Posterior cingulate gyrus (tissue), 11 donors: ENCODE measurements at regions not wholly inside any gene's neighbourhood (a gene's known extent, or its start where the extent isn't known, plus 50 kb on each side); places are given as distances from the start of the nearest gene placed in this dataset.

ENCODE experiments used
- DNase-seq, 10 donors: peaks; one replicate each; pipeline versions ENCODE4 v3.0.0 to v3.0.0-alpha.2; 2020 to 2021; ENCODE audit warnings: mixed read lengths in 3 of 10
- intact Hi-C: fragments of 100-400 bp; cut with DNase I; formaldehyde crosslinking; loops from one replicate; pipeline ENCODE4 v1.15.1; 2023

DNA sequence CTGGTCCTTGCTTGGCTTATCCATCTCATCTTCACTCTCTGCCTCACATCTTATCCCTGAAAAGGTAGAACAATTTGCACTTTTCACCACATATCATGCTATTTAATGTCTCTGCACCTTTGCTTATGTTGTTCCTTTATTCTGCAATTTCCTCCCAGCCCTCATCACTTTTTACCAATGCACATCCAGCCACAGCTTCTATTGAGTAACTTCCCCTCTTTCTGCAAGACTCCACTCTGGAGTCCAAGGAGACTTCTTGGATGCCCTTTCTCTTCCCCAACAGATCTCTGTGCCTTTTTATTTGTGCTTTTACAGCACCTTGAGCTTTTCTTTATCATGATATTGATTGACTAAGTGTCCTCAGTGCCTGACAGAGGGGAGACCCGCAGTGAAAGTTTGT, 797.1 kb downstream of the VRK1 start:
- DNase-seq: no peak
- intact Hi-C loops: no loop called here

DNA sequence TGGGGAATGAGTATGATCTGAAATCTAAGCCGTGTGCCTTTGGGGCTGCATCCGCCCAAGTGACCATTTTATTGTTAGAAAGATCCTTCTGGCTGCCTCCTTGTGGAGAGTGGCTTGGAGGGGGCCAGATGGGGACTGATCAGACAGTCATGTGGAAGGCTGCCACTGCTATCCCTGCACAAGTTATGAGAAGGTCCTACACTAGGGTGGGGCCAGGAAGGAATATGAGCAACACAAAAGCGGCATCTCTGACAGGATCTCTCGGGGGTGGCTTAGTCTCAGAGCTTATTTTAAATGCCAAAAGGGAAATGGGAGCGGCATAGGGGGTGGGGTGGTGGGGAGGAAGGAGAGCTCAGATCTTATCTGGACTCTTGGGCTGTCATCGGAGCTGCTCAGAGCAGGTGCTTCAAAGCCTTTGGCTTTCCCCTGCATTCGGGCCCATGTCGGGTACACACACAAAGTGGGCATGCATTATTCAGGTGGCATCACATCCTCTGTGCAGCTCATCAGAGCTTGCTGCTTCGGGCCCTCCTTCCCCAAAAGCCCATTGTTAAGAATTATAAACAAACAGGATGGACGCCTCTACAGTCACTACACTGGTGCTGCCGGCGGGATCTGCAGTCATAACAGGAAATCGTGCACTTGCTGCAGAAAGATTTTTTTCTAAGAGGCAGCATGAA, 805.4 kb downstream of the VRK1 start:
- DNase-seq: peak in 1 of 10 donors; percentile 57
- intact Hi-C loops: no loop called here

DNA sequence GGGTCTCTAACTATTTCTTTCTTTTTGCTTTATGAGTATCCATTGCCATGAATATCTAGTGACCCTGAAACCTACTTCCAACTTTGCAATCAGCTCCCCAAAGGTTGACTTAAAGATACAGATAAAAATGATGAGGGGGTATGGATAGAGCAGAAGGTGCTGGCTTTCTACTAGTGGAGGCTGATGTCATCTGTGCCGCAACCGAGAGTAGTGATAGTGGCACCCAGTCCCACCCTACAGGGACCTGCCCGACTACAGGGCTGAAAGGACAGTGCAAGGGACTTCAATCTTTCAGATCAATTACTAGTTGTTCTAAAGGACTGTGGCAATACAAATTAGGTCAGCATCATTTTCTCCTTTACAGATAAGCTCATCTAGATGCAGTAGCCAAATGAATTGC, 806.0 kb downstream of the VRK1 start:
- intact Hi-C loops: no loop called here
- DNase-seq: no peak

DNA sequence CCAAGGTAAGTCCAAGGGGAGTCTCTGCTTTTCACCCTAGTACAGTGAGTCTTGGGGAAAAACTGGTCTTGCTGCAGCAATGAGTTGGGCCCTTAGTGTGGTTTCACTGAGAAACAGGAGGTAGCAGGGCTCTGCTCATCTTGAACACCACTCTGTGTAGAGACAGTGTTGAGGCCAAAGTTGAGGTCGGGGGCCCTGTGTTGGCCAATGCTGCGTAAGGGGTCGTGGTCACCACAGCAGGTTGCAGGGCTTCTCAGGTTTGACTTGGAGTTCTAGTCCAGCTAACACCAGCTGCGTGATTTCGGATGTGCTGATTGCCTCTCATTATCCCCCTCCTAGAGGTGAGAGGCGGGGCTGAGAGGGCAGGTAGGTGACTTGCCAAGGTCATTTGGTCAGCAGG, 807.5 kb downstream of the VRK1 start:
- no peak for DNase-seq
- intact Hi-C loops: no loop called here

DNA sequence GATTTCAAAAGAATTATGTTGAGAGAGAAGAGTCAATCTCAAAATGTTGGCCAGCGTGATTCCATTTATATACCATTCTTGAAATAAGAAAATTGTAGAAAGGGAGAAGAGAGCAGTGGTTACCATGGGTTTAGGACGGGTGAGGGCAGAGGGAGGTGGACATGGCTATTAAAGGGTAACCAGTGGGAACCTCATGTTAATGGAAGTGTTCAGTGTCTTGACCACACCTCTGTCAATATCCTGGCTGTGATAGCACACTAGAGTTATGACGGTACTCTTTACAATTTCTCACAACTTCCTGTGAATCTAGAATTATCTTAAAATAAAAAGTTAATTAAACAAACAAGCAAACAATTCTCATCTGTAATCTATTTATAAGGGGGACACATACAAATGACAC, 821.2 kb downstream of the VRK1 start:
- DNase-seq: no peak
- intact Hi-C loops: no loop called here

DNA sequence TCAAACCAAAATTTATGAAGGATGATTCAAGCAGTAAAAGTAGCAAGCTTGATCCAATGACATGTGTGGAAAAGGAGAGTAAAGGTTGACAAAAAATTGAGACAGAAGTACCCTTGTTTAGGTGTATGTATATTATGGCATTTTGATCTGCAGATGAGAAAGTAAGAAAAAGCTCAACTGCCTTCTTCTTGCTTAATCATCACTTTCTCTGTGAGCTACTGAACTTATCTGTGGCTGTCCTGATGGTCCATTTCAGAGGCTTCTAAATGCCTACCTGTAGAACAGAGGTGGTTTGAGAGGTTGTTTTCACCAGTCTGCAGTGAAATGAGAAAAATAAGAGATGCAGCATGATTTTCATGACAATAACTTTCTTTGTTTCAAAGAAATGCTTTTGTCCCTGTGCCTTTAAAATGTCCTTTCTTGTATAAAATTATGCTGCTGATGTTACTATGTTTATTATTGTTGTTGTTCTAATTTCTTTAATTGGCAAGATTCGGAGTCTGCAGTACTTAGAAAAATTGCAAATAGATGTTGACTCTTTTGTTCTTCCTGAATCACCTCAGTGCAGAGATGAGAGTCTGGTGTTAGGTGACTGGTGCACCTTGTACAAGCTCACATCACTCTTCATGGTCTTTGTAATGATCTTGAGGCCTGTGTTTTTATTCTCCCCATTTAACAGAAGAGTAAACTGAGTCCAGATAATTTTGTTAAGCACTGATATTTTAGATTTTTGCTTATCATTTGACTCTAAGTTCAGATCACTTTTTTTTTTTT, 821.9 kb downstream of the VRK1 start:
- intact Hi-C loops: no loop called here
- DNase-seq: no peak

DNA sequence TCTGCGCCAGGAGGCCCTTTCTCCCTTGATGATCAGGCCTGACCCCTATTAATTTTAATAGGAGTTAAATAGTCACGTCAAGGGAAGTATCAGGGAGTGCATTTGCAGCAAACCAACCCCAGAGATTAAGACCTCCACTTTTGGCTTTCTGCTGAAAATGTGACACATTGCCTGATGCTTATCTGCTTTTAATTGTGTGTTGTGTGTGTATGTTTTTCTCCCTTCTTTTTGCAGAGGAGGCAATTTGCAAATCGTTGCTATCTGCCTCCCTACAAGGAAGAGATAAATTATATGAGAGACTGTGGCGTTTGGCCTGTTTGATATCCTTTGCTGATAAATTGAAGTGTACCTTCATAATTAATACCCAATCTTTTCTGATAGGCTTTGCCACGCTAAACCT, 822.9 kb downstream of the VRK1 start:
- no peak for DNase-seq
- intact Hi-C loops: no loop called here

DNA sequence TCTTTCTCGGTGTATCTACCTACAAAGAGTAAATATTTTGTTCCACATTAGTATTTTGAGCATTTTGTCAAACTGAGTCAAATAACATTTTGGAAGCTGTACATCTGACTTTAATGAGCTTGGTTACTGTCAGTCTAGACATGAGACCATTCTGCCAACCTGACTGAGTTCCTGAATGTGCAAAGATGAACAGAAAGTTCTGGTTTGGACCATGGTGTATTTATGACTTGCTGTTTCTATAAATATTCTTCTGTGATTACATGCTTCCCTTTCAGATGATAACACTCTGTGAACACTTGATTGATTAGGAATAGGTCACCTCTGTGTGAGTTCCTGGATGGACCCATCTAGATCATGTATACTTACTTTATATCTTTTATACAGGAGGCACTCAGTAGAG, 827.8 kb downstream of the VRK1 start:
- intact Hi-C loops: no loop called here
- DNase-seq: no peak

DNA sequence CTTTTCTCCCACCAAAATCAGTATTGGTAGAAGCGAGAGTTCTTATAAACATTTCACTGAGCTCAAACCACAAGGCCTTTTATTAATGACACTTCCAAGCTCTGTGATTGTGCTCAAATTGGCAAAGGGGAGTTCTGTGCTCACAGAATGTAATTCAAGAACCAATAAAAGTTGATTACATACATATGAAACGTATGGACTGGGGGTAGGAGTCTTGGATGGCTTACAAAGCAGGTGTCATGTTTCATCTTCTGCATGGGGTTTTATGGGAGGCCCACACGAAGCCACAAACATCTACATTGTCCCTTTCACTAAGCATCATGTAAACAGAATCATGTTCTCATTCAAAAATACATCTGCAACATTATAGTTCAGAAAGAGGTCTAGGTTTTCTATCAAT, 828.3 kb downstream of the VRK1 start:
- intact Hi-C loops: no loop called here
- no peak for DNase-seq

DNA sequence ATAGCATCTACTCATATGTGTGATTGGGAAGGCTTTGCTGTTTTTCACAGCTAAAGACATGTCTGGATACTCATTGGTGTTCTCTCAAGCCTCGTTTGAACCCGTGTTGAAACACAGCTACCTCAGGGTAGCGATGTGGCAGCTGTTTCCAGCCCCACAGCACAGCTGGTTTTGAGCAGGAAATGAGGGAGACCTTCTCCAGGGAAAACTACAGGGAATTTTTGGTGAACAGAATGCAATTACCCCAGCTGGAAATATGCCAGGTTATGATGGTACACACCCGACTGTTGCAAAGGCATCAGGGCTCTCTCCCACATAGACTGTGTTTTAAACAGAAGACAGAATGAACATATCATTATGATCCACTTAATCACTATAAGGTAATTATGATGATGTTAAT, 828.9 kb downstream of the VRK1 start:
- no peak for DNase-seq
- intact Hi-C loops: no loop called here

DNA sequence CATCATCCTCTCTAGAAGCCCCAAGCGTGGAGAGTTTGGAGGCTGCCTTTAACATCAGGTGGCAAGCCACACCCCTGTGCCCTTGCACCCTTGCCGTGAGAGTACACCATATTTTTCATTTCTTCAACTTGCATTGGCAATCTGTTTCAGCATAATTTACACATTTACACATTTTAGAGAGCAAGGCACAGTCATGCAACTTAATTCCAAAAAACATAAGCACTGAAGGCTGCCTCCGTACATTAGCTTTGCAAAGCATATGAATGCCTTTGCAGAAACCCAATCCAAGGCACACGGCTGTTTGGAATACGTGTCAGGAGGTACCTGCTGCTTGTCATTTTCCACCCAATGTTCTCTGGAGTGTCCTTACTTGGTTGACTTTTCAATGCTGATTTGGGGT, 833.1 kb downstream of the VRK1 start:
- intact Hi-C loops: no loop called here
- no peak for DNase-seq

DNA sequence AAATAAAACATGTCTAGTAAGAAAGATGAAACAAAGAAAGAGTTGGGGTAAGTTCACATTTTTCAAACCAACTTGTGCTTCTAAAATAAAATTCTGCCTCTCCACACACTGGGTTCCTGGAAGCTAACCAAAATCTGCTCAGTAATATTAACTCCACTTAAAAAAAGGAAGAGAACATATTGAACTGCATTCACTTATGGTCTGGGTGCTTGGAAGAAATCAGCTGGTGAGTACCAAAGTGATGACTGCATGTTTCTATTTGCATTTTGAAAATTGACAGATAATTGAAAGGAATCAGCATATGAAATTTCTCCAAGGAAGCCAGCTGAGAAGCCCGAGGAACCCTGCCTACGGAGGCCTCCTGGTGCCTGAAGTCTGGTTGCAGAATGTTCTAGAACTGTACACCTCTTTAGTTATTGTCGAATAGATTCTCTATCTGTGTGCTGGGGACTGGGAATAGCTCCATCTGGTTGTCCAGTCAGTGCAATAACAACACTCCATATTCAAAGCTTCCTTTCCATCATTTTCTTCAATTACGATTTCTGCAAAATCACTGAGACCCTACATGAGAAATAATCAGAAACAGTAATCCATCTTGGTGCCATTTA, 836.1 kb downstream of the VRK1 start:
- DNase-seq: no peak
- intact Hi-C loops: no loop called here

DNA sequence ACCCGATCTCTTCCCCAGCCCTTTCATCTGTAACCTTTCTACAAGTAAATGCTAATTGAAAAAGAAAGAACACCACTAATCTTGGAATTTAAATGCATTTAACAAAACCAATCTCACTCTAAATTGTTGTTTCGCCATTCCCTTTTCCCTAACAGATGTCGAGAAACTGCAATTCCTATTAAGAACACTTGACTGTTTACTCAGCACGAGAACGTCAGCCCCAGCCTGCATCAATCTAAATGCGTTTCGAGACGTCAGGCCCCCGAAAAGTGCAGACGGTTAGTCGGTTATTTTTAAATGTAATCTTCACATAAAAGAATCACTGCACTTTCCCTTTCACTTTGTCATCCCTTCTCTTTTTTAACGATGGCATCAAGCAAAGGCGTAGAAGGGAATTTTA, 837.6 kb downstream of the VRK1 start:
- DNase-seq: peak in 1 of 10 donors; percentile 69
- intact Hi-C loops: no loop called here

DNA sequence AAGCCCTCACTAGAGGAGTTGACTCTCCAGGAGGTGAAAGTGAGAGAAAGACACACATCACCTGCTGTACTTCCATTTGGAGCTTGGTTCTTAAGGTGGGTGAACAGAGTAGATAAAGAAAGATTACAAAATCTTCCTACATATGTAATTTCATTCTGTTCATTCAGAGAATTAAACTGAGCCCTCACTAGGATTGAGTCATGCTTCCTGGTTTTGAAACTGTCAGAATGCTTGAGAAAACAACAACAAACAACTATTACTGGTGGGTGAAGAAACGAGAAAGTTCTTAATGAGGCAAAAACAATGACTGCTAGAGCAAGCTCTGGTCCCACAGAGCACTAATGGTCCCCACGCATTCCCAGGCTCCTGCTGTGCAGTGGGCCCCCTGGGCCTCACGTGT, 841.7 kb downstream of the VRK1 start:
- intact Hi-C loops: no loop called here
- DNase-seq: no peak

DNA sequence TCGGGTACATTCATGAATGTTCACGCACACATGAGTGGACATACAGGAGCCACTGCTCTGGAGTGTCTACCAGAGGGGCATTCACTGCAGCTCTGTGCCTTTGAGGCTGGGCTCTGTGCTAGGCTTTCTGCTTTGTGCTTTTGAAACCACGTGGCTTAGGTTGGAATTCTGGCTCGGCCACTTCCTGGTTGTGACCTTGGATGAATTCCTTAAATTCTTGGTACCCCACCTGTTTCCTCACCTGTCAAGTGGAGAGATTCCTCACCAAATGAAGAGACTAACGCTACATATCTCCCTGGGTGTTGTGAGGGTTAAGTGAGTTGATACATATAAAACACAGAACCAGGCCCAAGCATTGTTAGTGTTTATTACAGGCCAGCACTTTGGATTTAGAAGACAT, 842.8 kb downstream of the VRK1 start:
- intact Hi-C loops: no loop called here
- DNase-seq: no peak

DNA sequence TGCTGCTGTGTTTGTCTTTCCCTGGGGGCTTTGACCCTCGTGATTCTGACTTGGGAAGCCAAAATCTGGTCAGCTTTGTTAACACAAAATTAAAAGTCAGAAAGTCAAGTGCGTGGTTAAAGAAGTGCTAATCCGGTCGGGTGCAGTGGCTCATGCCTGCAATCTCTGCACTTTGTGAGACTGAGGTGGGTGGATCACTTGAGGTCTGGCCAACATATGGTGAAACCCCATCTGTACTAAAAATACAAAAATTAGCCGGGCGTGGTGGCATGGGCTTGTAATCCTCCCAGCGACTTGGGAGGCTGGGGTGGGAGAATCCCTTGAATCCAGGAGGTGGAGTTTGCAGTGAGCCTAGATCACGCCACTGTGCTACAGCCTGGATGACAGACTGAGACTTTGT, 844.6 kb downstream of the VRK1 start:
- DNase-seq: no peak
- intact Hi-C loops: no loop called here

DNA sequence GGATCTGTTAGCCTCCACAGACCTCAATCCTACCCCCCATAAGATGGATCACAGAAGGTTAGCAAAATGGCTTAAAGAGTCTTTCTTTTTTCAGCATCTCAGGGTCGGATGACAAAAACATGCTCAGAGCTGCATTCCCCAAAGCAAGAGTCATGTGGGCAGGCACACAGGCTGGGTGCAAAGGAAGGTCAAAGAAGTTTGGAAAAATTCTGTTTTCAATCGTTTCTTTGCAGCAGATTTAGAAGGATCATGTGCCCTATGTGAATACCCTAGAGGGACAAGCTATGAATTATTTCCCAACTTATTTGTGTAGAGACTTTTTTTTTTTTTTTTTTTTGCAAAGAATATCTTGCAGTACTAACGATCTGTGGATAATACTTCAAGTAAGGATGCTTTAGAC, 845.4 kb downstream of the VRK1 start:
- intact Hi-C loops: no loop called here
- no peak for DNase-seq

DNA sequence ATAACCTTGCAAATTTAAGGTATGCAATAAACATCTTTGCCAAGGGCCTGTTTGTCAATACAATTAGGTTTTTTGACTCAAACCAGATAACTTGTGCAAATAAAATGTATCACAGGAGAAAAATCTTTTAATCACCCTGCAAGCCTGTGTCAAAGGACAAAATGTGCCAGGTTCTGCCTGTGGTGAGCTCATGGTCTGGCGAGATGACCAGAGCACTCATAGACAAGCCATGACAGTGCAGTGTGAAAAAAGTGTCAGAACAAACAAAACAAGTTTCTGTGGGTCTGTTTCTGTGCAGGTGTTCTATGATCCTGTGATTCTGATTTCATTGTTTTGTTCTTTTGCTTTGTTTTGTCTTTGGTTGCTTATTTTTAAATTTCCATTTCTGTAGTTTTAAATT, 847.2 kb downstream of the VRK1 start:
- no peak for DNase-seq
- intact Hi-C loops: no loop called here

DNA sequence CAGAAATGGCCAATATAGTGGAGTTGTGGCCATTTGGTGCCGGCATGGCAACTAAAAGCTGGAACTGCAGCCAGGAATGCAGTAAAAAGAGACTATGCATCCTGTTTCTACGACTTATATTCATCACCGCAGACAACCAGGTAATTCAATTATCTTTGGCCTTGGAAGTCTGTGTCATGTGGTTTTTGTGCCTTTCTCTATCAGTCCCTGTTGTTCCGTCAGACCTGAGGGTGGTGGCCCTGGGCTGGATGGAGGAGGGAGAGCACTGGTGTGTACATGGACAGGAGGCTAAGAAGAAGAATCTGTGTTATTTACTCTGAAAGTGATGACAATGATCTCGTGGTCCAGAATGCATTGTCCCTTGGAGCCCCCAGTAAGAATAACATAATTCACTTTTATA, 852.6 kb downstream of the VRK1 start:
- no peak for DNase-seq
- intact Hi-C loops: no loop called here

DNA sequence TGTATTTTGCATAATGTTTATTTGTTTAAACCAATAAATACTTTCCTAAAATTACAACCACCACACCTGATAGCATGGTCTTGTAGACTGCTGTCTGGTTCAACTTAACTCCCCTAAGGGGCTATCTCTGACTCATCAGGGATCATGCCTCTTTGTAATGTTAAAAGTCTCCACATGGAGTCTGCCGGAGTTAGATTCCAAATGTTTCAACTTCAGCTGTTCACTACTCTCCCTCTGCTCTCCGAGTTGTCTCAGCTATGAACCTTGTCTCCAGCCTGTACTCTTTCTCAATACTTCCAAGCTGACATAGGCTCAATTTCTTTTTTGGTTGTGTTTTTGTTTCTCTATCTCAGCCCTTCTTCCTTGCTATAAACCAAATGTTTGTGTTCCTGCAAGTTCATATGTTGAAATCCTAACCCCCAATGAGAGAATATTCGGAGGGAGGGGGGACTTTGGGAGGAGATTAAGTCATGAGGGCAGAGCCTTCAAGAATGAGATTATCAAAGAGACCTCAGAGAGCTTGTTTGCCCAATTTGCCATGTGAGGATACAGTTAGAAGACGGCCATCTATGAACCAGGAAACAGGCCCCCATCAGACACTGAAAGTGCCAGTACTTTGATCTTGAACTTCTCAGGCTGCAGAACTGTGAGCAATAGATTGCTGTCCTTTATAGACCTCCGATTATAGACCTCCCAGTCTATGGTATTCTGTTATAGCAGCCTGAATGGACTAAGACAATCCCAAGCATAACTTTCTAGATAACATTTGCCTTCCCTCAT, 858.2 kb downstream of the VRK1 start:
- no peak for DNase-seq
- intact Hi-C loops: no loop called here

DNA sequence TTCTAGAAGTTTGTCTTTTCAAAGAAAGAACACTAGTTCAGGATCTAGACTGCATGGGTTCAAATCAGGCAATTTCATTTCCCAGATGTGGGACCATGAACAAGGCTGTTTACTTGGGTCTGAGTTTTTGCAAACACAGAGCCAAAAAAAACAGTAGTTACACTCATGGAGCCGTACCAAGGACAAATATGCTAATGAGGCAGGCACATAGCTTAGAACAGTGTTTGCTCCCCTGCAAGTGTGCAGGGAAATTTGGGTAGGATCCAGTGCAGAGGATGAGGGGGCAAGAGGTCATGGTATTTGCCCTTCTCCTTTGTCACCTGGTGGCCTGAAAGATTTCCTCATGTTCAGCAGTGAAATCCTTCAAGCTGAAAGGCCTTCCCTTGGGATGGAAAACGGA, 860.4 kb downstream of the VRK1 start:
- DNase-seq: no peak
- intact Hi-C loops: no loop called here
